Heart left ventricle (tissue), 13 donors: ENCODE measurements at regions not wholly inside any gene's neighbourhood (a gene's known extent, or its start where the extent isn't known, plus 50 kb on each side); places are given as distances from the start of the nearest gene placed in this dataset.

Source experiments
- POLR2A ChIP-seq, 2 donors: fragments of 450-650 bp; IDR thresholded peaks; one replicate each; pipeline ENCODE4 v1.6.1; 2017; ENCODE audit warnings: antibody characterized with exemption in 2 of 2, mild to moderate bottlenecking in 2 of 2, moderate library complexity in 2 of 2
- TF ChIP-seq, protein P1 (sequence below), 12 donors: fragments of 200-600 bp; sonication (generic) in 4 of 12; IDR thresholded peaks; one replicate each; pipeline versions ENCODE4 v1.5.0 to v1.8.0; 2018 to 2022; ENCODE audit warnings: antibody characterized with exemption in 12 of 12, mild to moderate bottlenecking in 5 of 12
- donor health status: ischemic (EF 13 %, LVEDD 7.1; RV severe dilation, severe dysfunction).
- donor health status: DM: no; HTN: yes; CAD: no.
- donor health status: DM: no; HTN: no; CAD: no.
- donor health status: ischemic (EF 25% LVEDD 6.9; RV normal size, moderate dysfunction).
- donor health status: ischemic (EF 25% LVEDD 5.7; RV mildly dilated, moderate dysfunction).
- donor health status: ischemic (EF 35%, LVEDD 5.7; RV mildly dilated, moderate dysfunction).
- donor health status: nonischemic (EF 11% LVEDD 7.7; RV severe dilation, severe dysfunction).
- donor health status: DM: yes; HTN: yes; CAD: no.
- donor health status: PGD.
- donor health status: ischemic (EF 29% LVEDD 5.4; RV normal size, mild dysfunction).
- donor health status: nonischemic (EF 23%, LVEDD 6.1; RV moderate dilation, normal function).

DNA sequence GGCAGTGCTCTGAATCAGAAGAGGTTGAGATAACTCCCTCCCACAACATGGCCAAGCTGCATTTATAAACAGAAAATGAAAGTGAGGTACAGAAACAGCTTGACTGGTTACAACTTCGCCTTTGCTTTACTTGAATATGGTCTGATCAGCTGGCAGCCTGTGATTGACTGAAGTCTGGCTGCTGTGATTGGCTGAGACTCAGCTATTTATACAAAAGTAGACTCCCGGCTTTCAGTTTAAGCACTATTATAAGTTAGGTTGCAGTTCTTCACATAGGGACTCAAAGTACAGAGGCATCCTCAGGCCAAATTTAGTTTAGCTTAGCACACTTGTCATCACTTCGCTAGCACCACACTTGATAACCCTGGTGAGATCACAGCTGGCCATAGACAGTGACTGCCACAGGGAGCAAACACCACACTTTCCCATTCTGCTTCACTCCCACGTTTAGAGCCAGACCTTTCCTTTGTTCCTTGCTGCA lies 362.6 kb downstream of the EPM2A start:
- TF ChIP-seq, protein P1, sequence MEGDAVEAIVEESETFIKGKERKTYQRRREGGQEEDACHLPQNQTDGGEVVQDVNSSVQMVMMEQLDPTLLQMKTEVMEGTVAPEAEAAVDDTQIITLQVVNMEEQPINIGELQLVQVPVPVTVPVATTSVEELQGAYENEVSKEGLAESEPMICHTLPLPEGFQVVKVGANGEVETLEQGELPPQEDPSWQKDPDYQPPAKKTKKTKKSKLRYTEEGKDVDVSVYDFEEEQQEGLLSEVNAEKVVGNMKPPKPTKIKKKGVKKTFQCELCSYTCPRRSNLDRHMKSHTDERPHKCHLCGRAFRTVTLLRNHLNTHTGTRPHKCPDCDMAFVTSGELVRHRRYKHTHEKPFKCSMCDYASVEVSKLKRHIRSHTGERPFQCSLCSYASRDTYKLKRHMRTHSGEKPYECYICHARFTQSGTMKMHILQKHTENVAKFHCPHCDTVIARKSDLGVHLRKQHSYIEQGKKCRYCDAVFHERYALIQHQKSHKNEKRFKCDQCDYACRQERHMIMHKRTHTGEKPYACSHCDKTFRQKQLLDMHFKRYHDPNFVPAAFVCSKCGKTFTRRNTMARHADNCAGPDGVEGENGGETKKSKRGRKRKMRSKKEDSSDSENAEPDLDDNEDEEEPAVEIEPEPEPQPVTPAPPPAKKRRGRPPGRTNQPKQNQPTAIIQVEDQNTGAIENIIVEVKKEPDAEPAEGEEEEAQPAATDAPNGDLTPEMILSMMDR (IDR thresholded peaks at IDR 0.05): no peak
- no peak for TF ChIP-seq POLR2A (IDR thresholded peaks at IDR 0.05)
